ENCODE measurements at regions not wholly inside any gene's neighbourhood (a gene's known extent, or its start where the extent isn't known, plus 50 kb on each side); places are given as distances from the start of the nearest gene placed in this dataset.

DNA sequence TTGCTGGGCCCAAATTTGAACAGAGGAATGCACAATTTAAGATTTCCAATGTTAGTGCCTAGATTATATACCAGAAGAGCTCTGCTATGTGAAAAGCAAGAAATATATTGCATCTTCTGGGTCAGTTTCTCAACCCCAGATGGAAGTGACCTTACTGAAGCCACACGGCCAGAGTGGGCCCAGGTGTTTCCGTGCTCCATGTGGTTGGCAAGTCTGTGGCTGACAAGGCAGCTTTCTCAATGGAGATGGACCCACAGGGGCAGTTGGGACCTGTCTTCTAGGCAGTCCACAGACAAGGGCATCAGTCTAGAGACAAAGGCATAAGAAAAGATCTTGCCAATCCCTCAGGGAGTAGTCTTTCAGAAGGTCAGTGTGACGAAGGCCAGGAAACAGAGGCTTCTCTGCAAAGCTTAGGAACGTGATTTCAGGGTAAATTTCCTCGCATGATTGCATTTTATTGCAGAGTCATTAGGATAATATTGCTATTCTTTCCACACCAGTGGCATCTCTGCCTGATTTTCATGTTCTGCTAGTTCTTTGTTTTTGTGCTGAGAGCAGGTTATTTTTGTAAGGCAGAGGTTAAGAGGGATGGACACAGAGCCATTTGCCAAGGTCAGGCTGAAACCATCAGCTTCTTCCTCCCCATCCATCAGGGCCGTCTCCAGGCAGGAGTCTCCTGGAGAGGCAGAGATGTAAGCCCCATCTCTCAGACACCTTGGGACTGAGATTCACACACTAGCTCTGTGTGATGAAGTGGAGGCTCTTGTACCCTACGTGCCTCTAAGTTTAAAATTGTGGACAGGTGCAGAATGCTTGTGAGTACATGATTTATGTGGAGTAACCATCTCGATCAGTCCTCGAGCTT, 202.1 kb downstream of the ANKRD30B start:
- Histone ChIP-seq H3K56ac (ENCODE audit: extremely low read depth, insufficient read depth, low read length) (no peak overlapping the region), H3K9ac (ENCODE audit: low read depth, low read length) (no peak overlapping the region), H3K4me1 (ENCODE audit: control insufficient read depth, insufficient read depth, low read length) (no peaks in the 10 kb centered on the region), H2AK9ac (replicated peaks; ENCODE audit: low read depth, low read length, poor library complexity) (no peak overlapping the region), H3K27ac (ENCODE audit: insufficient read depth, low read length) (no peak overlapping the region), H4K8ac (ENCODE audit: low read depth in 2 of 2, low read length in 2 of 2) (no peak overlapping the region), H3K27me3 (ENCODE audit: control insufficient read depth, insufficient read depth, low read length) (no peaks in the 10 kb centered on the region), H3K36me3 (ENCODE audit: control insufficient read depth, insufficient read depth, low read length) (no peaks in the 10 kb centered on the region), H2AK5ac (ENCODE audit: low read depth, low read length) (no peak overlapping the region), H4K5ac (ENCODE audit: low read depth, low read length) (no peak overlapping the region), H4K20me1 (ENCODE audit: insufficient read depth, low read length) (no peaks in the 10 kb centered on the region), H2BK20ac (ENCODE audit: low read depth, low read length) (no peak overlapping the region), H2AFZ (replicated peaks; ENCODE audit: low read length, poor library complexity) (no peak overlapping the region), H3K14ac (replicated peaks; ENCODE audit: low read depth, low read length) (no peak overlapping the region), H2BK5ac (ENCODE audit: low read depth, low read length, poor library complexity, severe bottlenecking) (no peak overlapping the region), H4K91ac (ENCODE audit: insufficient read depth, low read depth, low read length) (no peak overlapping the region), H3K23ac (ENCODE audit: low read depth, low read length) (no peak overlapping the region), H3K18ac (ENCODE audit: low read depth, low read length) (no peak overlapping the region), H3K9me1 (ENCODE audit: insufficient read depth, low read length) (no peaks in the 10 kb centered on the region), H3K4me2 (ENCODE audit: low read depth, low read length) (no peak overlapping the region), H3K9me3 (ENCODE audit: control insufficient read depth, insufficient read depth, low read length) (peaks cover 12% of the 10 kb centered on the region), H2BK15ac (ENCODE audit: low read depth, low read length) (no peak overlapping the region), H3K79me1 (ENCODE audit: low read depth in 1 of 2, low read length in 2 of 2) (no peaks in the 10 kb centered on the region), H3K4ac (ENCODE audit: low read depth, low read length) (no peak overlapping the region), H2BK120ac (ENCODE audit: low read depth, low read length) (no peak overlapping the region), H3K4me3 (ENCODE audit: insufficient read depth, low read depth, low read length) (no peak overlapping the region)
- POLR2A ChIA-PET (ENCODE audit: unreplicated experiment): no interaction called here
- WGBS, 2 experiments (ENCODE audit: extremely low coverage in 2 of 2, insufficient read length in 1 of 2): no CpG with 5 or more reads among the region's 9 CpGs
- in situ Hi-C loops (cut with MboI; ENCODE audit: low sequenced_read_pairs) (no loop called here), dilution Hi-C loops (cut with HindIII; ENCODE audit: low sequenced_read_pairs, unreplicated experiment) (no loop called here), intact Hi-C loops (cut with micrococcal nuclease) (no loop called here)
- TF ChIP-seq MAFK (IDR thresholded peaks at IDR 0.05; ENCODE audit: low read depth, low read length) (no peak), MXI1 (IDR thresholded peaks at IDR 0.05; ENCODE audit: borderline replicate concordance, low read depth, low read length) (no peak), RCOR1 (IDR thresholded peaks at IDR 0.05; ENCODE audit: insufficient replicate concordance, low read length) (no peak), POLR2A (IDR thresholded peaks at IDR 0.05; ENCODE audit: low read depth, low read length) (no peak), USF2 (IDR thresholded peaks at IDR 0.05; ENCODE audit: low read depth, low read length) (no peak), SMC3 (IDR thresholded peaks at IDR 0.05; ENCODE audit: low read depth, low read length) (no peak), RAD21 (IDR thresholded peaks at IDR 0.05; ENCODE audit: low read length) (no peak), CEBPB (IDR thresholded peaks at IDR 0.05; ENCODE audit: low read depth, low read length) (no peak), MAZ (IDR thresholded peaks at IDR 0.05; ENCODE audit: borderline replicate concordance, low read depth, low read length) (no peak), RFX5 (IDR thresholded peaks at IDR 0.05; ENCODE audit: low read depth, low read length) (no peak)
- TF ChIP-seq, protein P1, sequence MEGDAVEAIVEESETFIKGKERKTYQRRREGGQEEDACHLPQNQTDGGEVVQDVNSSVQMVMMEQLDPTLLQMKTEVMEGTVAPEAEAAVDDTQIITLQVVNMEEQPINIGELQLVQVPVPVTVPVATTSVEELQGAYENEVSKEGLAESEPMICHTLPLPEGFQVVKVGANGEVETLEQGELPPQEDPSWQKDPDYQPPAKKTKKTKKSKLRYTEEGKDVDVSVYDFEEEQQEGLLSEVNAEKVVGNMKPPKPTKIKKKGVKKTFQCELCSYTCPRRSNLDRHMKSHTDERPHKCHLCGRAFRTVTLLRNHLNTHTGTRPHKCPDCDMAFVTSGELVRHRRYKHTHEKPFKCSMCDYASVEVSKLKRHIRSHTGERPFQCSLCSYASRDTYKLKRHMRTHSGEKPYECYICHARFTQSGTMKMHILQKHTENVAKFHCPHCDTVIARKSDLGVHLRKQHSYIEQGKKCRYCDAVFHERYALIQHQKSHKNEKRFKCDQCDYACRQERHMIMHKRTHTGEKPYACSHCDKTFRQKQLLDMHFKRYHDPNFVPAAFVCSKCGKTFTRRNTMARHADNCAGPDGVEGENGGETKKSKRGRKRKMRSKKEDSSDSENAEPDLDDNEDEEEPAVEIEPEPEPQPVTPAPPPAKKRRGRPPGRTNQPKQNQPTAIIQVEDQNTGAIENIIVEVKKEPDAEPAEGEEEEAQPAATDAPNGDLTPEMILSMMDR (conservative IDR thresholded peaks at IDR 0.05; ENCODE audit: low read depth, low read length): no peak
- TF ChIP-seq, protein P2, sequence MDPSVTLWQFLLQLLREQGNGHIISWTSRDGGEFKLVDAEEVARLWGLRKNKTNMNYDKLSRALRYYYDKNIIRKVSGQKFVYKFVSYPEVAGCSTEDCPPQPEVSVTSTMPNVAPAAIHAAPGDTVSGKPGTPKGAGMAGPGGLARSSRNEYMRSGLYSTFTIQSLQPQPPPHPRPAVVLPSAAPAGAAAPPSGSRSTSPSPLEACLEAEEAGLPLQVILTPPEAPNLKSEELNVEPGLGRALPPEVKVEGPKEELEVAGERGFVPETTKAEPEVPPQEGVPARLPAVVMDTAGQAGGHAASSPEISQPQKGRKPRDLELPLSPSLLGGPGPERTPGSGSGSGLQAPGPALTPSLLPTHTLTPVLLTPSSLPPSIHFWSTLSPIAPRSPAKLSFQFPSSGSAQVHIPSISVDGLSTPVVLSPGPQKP (IDR thresholded peaks at IDR 0.05; ENCODE audit: borderline replicate concordance, low read depth, low read length): no peak
- CTCF ChIA-PET: no interaction called here
- DNase-seq (no peak), ATAC-seq (ENCODE audit: low read depth) (no peak)
- no TSS peak for BruUV-seq (replicated peaks)
